ENCODE measurements at regions not wholly inside any gene's neighbourhood (a gene's known extent, or its start where the extent isn't known, plus 50 kb on each side); places are given as distances from the start of the nearest gene placed in this dataset.

DNA sequence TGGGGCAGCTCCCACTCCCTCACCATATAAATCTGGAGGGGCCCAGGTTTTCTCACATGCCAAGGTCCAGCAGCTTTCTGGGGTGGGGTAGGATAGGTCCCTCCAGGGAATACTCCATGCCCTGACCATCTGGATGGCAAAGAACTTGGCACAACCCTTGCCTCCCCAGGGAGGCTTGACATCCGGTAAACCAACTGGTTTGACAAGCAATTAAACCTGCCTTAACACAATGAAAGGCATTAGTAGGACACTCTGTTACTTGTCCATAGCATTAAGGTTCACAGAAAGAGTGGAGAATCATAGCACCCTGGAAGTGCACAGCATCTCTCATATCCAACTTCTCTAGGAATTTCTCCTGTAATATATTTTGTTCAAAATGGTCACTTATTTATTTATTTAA is 63.9 kb upstream of the MAF start:
- ChIA-PET CTCF (no interaction called here), POLR2A (no interaction called here)
- Histone ChIP-seq H3K4me1 (ENCODE audit: control insufficient read depth, insufficient read depth, low read length) (no peaks in the 10 kb centered on the region), H3K4me3 (ENCODE audit: low read depth in 2 of 2, low read length in 2 of 2) (no peak overlapping the region), H3K9me3 (ENCODE audit: control insufficient read depth, insufficient read depth, low read depth, low read length) (no peaks in the 10 kb centered on the region), H3K27me3 (ENCODE audit: control insufficient read depth, insufficient read depth, low read length) (no peaks in the 10 kb centered on the region), H3K36me3 (ENCODE audit: control insufficient read depth, insufficient read depth, low read length) (no peaks in the 10 kb centered on the region), H3K27ac (ENCODE audit: low read length) (no peak overlapping the region)
- no peak for DNase-seq (ENCODE audit: low read depth, low spot score)
- BruUV-seq (replicated peaks), result no TSS peak
- no peak for ATAC-seq
- TF ChIP-seq SIN3A (IDR thresholded peaks at IDR 0.05; ENCODE audit: borderline replicate concordance, insufficient read depth, low read depth, low read length) (no peak), POLR2AphosphoS5 (IDR thresholded peaks at IDR 0.05; ENCODE audit: low read depth, low read length) (no peak), TCF7L2 (IDR thresholded peaks at IDR 0.05; ENCODE audit: low read depth, low read length) (no peak)
- TF ChIP-seq, protein P1, sequence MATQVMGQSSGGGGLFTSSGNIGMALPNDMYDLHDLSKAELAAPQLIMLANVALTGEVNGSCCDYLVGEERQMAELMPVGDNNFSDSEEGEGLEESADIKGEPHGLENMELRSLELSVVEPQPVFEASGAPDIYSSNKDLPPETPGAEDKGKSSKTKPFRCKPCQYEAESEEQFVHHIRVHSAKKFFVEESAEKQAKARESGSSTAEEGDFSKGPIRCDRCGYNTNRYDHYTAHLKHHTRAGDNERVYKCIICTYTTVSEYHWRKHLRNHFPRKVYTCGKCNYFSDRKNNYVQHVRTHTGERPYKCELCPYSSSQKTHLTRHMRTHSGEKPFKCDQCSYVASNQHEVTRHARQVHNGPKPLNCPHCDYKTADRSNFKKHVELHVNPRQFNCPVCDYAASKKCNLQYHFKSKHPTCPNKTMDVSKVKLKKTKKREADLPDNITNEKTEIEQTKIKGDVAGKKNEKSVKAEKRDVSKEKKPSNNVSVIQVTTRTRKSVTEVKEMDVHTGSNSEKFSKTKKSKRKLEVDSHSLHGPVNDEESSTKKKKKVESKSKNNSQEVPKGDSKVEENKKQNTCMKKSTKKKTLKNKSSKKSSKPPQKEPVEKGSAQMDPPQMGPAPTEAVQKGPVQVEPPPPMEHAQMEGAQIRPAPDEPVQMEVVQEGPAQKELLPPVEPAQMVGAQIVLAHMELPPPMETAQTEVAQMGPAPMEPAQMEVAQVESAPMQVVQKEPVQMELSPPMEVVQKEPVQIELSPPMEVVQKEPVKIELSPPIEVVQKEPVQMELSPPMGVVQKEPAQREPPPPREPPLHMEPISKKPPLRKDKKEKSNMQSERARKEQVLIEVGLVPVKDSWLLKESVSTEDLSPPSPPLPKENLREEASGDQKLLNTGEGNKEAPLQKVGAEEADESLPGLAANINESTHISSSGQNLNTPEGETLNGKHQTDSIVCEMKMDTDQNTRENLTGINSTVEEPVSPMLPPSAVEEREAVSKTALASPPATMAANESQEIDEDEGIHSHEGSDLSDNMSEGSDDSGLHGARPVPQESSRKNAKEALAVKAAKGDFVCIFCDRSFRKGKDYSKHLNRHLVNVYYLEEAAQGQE (IDR thresholded peaks at IDR 0.05; ENCODE audit: insufficient read depth in 1 of 2, low read depth in 2 of 2, low read length in 1 of 2), result no peak
- TF ChIP-seq, protein P2, sequence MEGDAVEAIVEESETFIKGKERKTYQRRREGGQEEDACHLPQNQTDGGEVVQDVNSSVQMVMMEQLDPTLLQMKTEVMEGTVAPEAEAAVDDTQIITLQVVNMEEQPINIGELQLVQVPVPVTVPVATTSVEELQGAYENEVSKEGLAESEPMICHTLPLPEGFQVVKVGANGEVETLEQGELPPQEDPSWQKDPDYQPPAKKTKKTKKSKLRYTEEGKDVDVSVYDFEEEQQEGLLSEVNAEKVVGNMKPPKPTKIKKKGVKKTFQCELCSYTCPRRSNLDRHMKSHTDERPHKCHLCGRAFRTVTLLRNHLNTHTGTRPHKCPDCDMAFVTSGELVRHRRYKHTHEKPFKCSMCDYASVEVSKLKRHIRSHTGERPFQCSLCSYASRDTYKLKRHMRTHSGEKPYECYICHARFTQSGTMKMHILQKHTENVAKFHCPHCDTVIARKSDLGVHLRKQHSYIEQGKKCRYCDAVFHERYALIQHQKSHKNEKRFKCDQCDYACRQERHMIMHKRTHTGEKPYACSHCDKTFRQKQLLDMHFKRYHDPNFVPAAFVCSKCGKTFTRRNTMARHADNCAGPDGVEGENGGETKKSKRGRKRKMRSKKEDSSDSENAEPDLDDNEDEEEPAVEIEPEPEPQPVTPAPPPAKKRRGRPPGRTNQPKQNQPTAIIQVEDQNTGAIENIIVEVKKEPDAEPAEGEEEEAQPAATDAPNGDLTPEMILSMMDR (IDR thresholded peaks at IDR 0.05), result no peak
- intact Hi-C loops (cut with micrococcal nuclease; ENCODE audit: unreplicated experiment) (no loop called here), in situ Hi-C loops (cut with HindIII; ENCODE audit: low pct_unique_long_range_greater_than_20kb, low sequenced_read_pairs) (no loop called here)

DNA sequence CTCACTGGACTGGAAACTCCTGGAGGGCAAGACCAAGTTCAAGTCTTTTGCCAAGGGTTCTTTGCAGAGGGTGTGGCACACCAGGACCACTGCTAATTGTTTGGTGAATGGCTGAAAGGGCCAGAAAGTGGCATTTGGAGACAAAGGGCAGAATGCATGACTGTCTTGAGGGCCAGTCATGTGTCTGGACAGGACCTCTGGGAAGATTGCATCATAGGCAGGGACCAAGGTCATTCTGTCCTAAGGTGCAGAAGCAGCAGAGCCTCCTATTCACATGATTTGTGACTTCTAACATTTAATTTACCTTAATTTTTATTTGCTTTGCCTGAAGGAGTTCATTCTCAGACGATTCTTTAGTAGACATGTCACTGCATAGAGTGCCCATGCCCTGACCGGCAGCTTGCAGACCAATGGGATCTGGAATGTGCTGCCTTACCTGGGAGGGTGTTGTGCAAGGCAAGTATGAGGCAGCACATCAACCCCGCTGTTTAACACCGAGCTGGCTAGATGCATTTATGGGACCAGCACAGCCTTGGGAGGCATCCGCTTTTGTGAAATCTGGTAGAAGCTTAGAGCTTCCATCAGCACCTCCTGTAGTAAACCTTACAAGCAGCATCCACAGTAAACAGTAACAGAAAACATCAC is 62.3 kb upstream of the MAF start:
- no peaks in the 10 kb centered on the region for H3K4me1 ChIP-seq (ENCODE audit: control insufficient read depth, insufficient read depth, low read length)
- in situ Hi-C loops (cut with HindIII; ENCODE audit: low pct_unique_long_range_greater_than_20kb, low sequenced_read_pairs) (no loop called here), intact Hi-C loops (cut with micrococcal nuclease; ENCODE audit: unreplicated experiment) (no loop called here)
- H3K36me3 ChIP-seq (ENCODE audit: control insufficient read depth, insufficient read depth, low read length), result no peaks in the 10 kb centered on the region
- TF ChIP-seq, protein P1 (IDR thresholded peaks at IDR 0.05; ENCODE audit: insufficient read depth in 1 of 2, low read depth in 2 of 2, low read length in 1 of 2), result no peak
- TF ChIP-seq, protein P2 (IDR thresholded peaks at IDR 0.05), result no peak
- TF ChIP-seq SIN3A (IDR thresholded peaks at IDR 0.05; ENCODE audit: borderline replicate concordance, insufficient read depth, low read depth, low read length), result no peak
- TF ChIP-seq POLR2AphosphoS5 (IDR thresholded peaks at IDR 0.05; ENCODE audit: low read depth, low read length), result no peak
- TF ChIP-seq TCF7L2 (IDR thresholded peaks at IDR 0.05; ENCODE audit: low read depth, low read length), result no peak
- no peak for DNase-seq (ENCODE audit: low read depth, low spot score)
- no TSS peak for BruUV-seq (replicated peaks)
- H3K9me3 ChIP-seq (ENCODE audit: control insufficient read depth, insufficient read depth, low read depth, low read length), result no peaks in the 10 kb centered on the region
- no peak for ATAC-seq
- H3K27me3 ChIP-seq (ENCODE audit: control insufficient read depth, insufficient read depth, low read length), result no peaks in the 10 kb centered on the region
- H3K4me3 ChIP-seq (ENCODE audit: low read depth in 2 of 2, low read length in 2 of 2), result no peak overlapping the region
- no peak overlapping the region for H3K27ac ChIP-seq (ENCODE audit: low read length)
- ChIA-PET POLR2A (no interaction called here), CTCF (no interaction called here)
